IPS-15b (cell line): ENCODE measurements at regions not wholly inside any gene's neighbourhood (a gene's known extent, or its start where the extent isn't known, plus 50 kb on each side); places are given as distances from the start of the nearest gene placed in this dataset.

Experiments
- H3K27me3 ChIP-seq: one replicate; pipeline ENCODE4 v1.6.1; 2013; ENCODE audit warnings: low read length; ENCODE audit not compliant: control insufficient read depth, insufficient read depth
- H3K36me3 ChIP-seq: one replicate; pipeline ENCODE4 v1.6.1; 2013; ENCODE audit warnings: low read length; ENCODE audit not compliant: control insufficient read depth, insufficient read depth
- H3K4me1 ChIP-seq: one replicate; pipeline ENCODE4 v1.6.1; 2013; ENCODE audit warnings: mild to moderate bottlenecking, low read length; ENCODE audit not compliant: control insufficient read depth, insufficient read depth
- H3K4me3 ChIP-seq: one replicate; pipeline ENCODE4 v1.5.1; 2013; ENCODE audit warnings: low read depth, low read length
- H3K9ac ChIP-seq: one replicate; pipeline ENCODE4 v1.6.1; 2013; ENCODE audit warnings: low read depth, mild to moderate bottlenecking, low read length
- H3K9me3 ChIP-seq: one replicate; pipeline ENCODE4 v1.6.1; 2013; ENCODE audit warnings: mild to moderate bottlenecking, low read length; ENCODE audit not compliant: control insufficient read depth, insufficient read depth

GRCh38 chr5:4191041-4191440 lies 595.4 kb downstream of the IRX1 start:
- H3K9ac ChIP-seq = no peak overlapping the region
- no peaks in the 10 kb centered on the region for H3K27me3 ChIP-seq
- peaks cover 3% of the 10 kb centered on the region for H3K36me3 ChIP-seq
- no peaks in the 10 kb centered on the region for H3K9me3 ChIP-seq
- H3K4me1 ChIP-seq = peaks cover under 1% of the 10 kb centered on the region
- no peak overlapping the region for H3K4me3 ChIP-seq

GRCh38 chr5:4191703-4192102 lies 596.1 kb downstream of the IRX1 start:
- Histone ChIP-seq H3K4me3 (no peak overlapping the region), H3K9me3 (no peaks in the 10 kb centered on the region), H3K9ac (no peak overlapping the region), H3K4me1 (peaks cover 5% of the 10 kb centered on the region), H3K27me3 (no peaks in the 10 kb centered on the region), H3K36me3 (peaks cover 3% of the 10 kb centered on the region)

- Histone ChIP-seq H3K9me3 (no peaks in the 10 kb centered on the region), H3K9ac (no peak overlapping the region), H3K27me3 (no peaks in the 10 kb centered on the region), H3K36me3 (peaks cover 3% of the 10 kb centered on the region), H3K4me3 (no peak overlapping the region), H3K4me1 (peaks cover 5% of the 10 kb centered on the region)
These were observed 596.5 kb downstream of the IRX1 start for GRCh38 chr5:4192111-4192510.

GRCh38 chr5:4196744-4197143 lies 601.1 kb downstream of the IRX1 start:
- H3K36me3 ChIP-seq = no peaks in the 10 kb centered on the region
- peaks cover 21% of the 10 kb centered on the region for H3K4me1 ChIP-seq
- H3K9ac ChIP-seq = no peak overlapping the region
- H3K9me3 ChIP-seq = no peaks in the 10 kb centered on the region
- H3K27me3 ChIP-seq = peaks cover 2% of the 10 kb centered on the region
- H3K4me3 ChIP-seq = no peak overlapping the region

GRCh38 chr5:4197151-4197550 lies 601.5 kb downstream of the IRX1 start:
- H3K9ac ChIP-seq = no peak overlapping the region
- H3K36me3 ChIP-seq = no peaks in the 10 kb centered on the region
- peaks cover 2% of the 10 kb centered on the region for H3K27me3 ChIP-seq
- H3K9me3 ChIP-seq = no peaks in the 10 kb centered on the region
- H3K4me1 ChIP-seq = peaks cover 21% of the 10 kb centered on the region
- no peak overlapping the region for H3K4me3 ChIP-seq

- H3K4me1 ChIP-seq = peaks cover 21% of the 10 kb centered on the region
- H3K4me3 ChIP-seq = no peak overlapping the region
- H3K36me3 ChIP-seq = no peaks in the 10 kb centered on the region
- no peaks in the 10 kb centered on the region for H3K9me3 ChIP-seq
- H3K9ac ChIP-seq = no peak overlapping the region
- peaks cover 2% of the 10 kb centered on the region for H3K27me3 ChIP-seq
These were observed 602.8 kb downstream of the IRX1 start for GRCh38 chr5:4198461-4198860.

GRCh38 chr5:4199049-4199841 lies 603.6 kb downstream of the IRX1 start:
- H3K9ac ChIP-seq = no peak overlapping the region
- peak overlapping the region; percentile 7 for H3K4me3 ChIP-seq
- H3K27me3 ChIP-seq = peaks cover 2% of the 10 kb centered on the region
- H3K9me3 ChIP-seq = no peaks in the 10 kb centered on the region
- H3K36me3 ChIP-seq = no peaks in the 10 kb centered on the region
- H3K4me1 ChIP-seq = peaks cover 21% of the 10 kb centered on the region

- Histone ChIP-seq H3K9ac (no peak overlapping the region), H3K27me3 (peaks cover 2% of the 10 kb centered on the region), H3K4me3 (no peak overlapping the region), H3K36me3 (no peaks in the 10 kb centered on the region), H3K4me1 (peaks cover 28% of the 10 kb centered on the region), H3K9me3 (no peaks in the 10 kb centered on the region)
These were observed 607.5 kb downstream of the IRX1 start for GRCh38 chr5:4203146-4203545.

GRCh38 chr5:4204276-4205141 lies 608.9 kb downstream of the IRX1 start:
- H3K27me3 ChIP-seq = peaks cover 2% of the 10 kb centered on the region
- H3K4me3 ChIP-seq = no peak overlapping the region

GRCh38 chr5:4205398-4205797 lies 609.8 kb downstream of the IRX1 start:
- Histone ChIP-seq H3K9ac (no peak overlapping the region), H3K4me3 (no peak overlapping the region), H3K4me1 (peaks cover 12% of the 10 kb centered on the region), H3K9me3 (no peaks in the 10 kb centered on the region), H3K27me3 (peaks cover 2% of the 10 kb centered on the region), H3K36me3 (no peaks in the 10 kb centered on the region)

More at GRCh38 chr5:4204276-4205141, 608.9 kb downstream of the IRX1 start:
- H3K4me1 ChIP-seq = peaks cover 18% of the 10 kb centered on the region
- H3K9me3 ChIP-seq = no peaks in the 10 kb centered on the region
- H3K9ac ChIP-seq = no peak overlapping the region
- no peaks in the 10 kb centered on the region for H3K36me3 ChIP-seq

- no peaks in the 10 kb centered on the region for H3K36me3 ChIP-seq
- H3K9me3 ChIP-seq = no peaks in the 10 kb centered on the region
- H3K4me3 ChIP-seq = no peak overlapping the region
- peaks cover 12% of the 10 kb centered on the region for H3K4me1 ChIP-seq
- no peak overlapping the region for H3K9ac ChIP-seq
- peaks cover 1% of the 10 kb centered on the region for H3K27me3 ChIP-seq
These were observed 610.5 kb downstream of the IRX1 start for GRCh38 chr5:4206127-4206526.

- no peak overlapping the region for H3K4me3 ChIP-seq
- no peak overlapping the region for H3K9ac ChIP-seq
- H3K4me1 ChIP-seq = peaks cover 15% of the 10 kb centered on the region
- H3K36me3 ChIP-seq = no peaks in the 10 kb centered on the region
- H3K9me3 ChIP-seq = no peaks in the 10 kb centered on the region
- no peaks in the 10 kb centered on the region for H3K27me3 ChIP-seq
These were observed 611.9 kb downstream of the IRX1 start for GRCh38 chr5:4207486-4207885.
